Keratinocyte (primary cell): ENCODE measurements at regions not wholly inside any gene's neighbourhood (a gene's known extent, or its start where the extent isn't known, plus 50 kb on each side); places are given as distances from the start of the nearest gene placed in this dataset.

ENCODE experiments used
- DNase-seq: peaks from one replicate; pipeline ENCODE4 v3.0.0-alpha.2; 2011; ENCODE audit warnings: low read depth, missing footprints, low spot score
- FAIRE-seq: peaks from 2 replicates; lab custom pipeline; 2011; peaks lifted over from hg19 to GRCh38; lab: Jason Lieb, UNC
- H2AFZ ChIP-seq: 2 replicates; pipeline ENCODE4 v1.6.0; 2012; ENCODE audit warnings: low read length, control low read depth, inconsistent platforms; ENCODE audit not compliant: control insufficient read depth
- H3K27ac ChIP-seq: 2 replicates; pipeline ENCODE4 v1.5.1; 2011; ENCODE audit warnings: low read length; ENCODE audit not compliant: control insufficient read depth, insufficient read depth
- H3K27me3 ChIP-seq: 3 replicates; pipeline ENCODE4 v1.6.0; 2011; ENCODE audit warnings: low read length; ENCODE audit not compliant: control insufficient read depth, insufficient read depth; ENCODE audit errors: extremely low read depth
- H3K36me3 ChIP-seq, 2 experiments: 2 replicates in 1 of 2; 3 replicates in 1 of 2; pipeline ENCODE4 v1.5.1; 2011; ENCODE audit warnings: low read length in 2 of 2, mild to moderate bottlenecking in 1 of 2; ENCODE audit not compliant: control insufficient read depth in 2 of 2, insufficient read depth in 2 of 2; ENCODE audit errors: extremely low read depth in 1 of 2
- H3K4me1 ChIP-seq: 3 replicates; pipeline ENCODE4 v1.5.1; 2011; ENCODE audit warnings: low read length; ENCODE audit not compliant: control insufficient read depth, insufficient read depth; ENCODE audit errors: extremely low read depth
- H3K4me2 ChIP-seq: 3 replicates; pipeline ENCODE4 v1.6.0; 2011; ENCODE audit warnings: low read depth, low read length; ENCODE audit not compliant: control insufficient read depth, insufficient read depth; ENCODE audit errors: extremely low read depth
- H3K4me3 ChIP-seq, 3 experiments: fragments of 200-600 bp in 1 of 3; sonication (generic) in 1 of 3; 2 replicates in 2 of 3; 3 replicates in 1 of 3; pipeline ENCODE4 v1.5.1; 2011 to 2016; ENCODE audit warnings: low read length in 3 of 3, mild to moderate bottlenecking in 3 of 3, control low read depth in 2 of 3, inconsistent platforms in 1 of 3, low read depth in 1 of 3, mixed read lengths in 1 of 3, mixed run types in 1 of 3, moderate library complexity in 1 of 3; ENCODE audit not compliant: control insufficient read depth in 2 of 3, insufficient read depth in 2 of 3; ENCODE audit errors: extremely low read depth in 1 of 3
- H3K79me2 ChIP-seq: 2 replicates; pipeline ENCODE4 v1.6.0; 2012; ENCODE audit warnings: low read length; ENCODE audit not compliant: control insufficient read depth, insufficient read depth
- H3K9ac ChIP-seq: 3 replicates; pipeline ENCODE4 v1.6.0; 2011; ENCODE audit warnings: low read length; ENCODE audit not compliant: control insufficient read depth, insufficient read depth; ENCODE audit errors: extremely low read depth
- H3K9me1 ChIP-seq: 3 replicates; pipeline ENCODE4 v1.6.0; 2011; ENCODE audit warnings: low read length; ENCODE audit not compliant: control insufficient read depth, insufficient read depth; ENCODE audit errors: extremely low read depth
- H3K9me3 ChIP-seq: 2 replicates; pipeline ENCODE4 v1.5.1; 2012; ENCODE audit warnings: low read depth, low read length; ENCODE audit not compliant: control insufficient read depth
- H4K20me1 ChIP-seq: 3 replicates; pipeline ENCODE4 v1.6.0; 2011; ENCODE audit warnings: low read length; ENCODE audit not compliant: control insufficient read depth, insufficient read depth; ENCODE audit errors: extremely low read depth
- CTCF ChIP-seq, 3 experiments: IDR thresholded peaks in 1 of 3; conservative IDR thresholded peaks in 1 of 3; optimal IDR thresholded peaks in 1 of 3; 2 replicates in 2 of 3; 3 replicates in 1 of 3; pipeline versions ENCODE3 to v1.5.1; 2011; ENCODE audit warnings: low read length in 3 of 3, mild to moderate bottlenecking in 3 of 3, moderate library complexity in 2 of 3, control low read depth in 1 of 3, inconsistent platforms in 1 of 3; ENCODE audit not compliant: insufficient read depth in 2 of 3; ENCODE audit errors: extremely low read depth in 1 of 3
- EZH2 ChIP-seq: IDR thresholded peaks from one replicate; pipeline ENCODE4 v1.6.1; 2012; ENCODE audit warnings: inconsistent platforms, mild to moderate bottlenecking, low read length, moderate library complexity
- dilution Hi-C: fragments of 300-500 bp; cut with MboI; formaldehyde crosslinking; loops from one replicate; pipeline ENCODE4 v1.7.0; 2020; ENCODE audit warnings: low sequenced_read_pairs; ENCODE audit not compliant: extremely low pct_ligation_motif_present

DNA sequence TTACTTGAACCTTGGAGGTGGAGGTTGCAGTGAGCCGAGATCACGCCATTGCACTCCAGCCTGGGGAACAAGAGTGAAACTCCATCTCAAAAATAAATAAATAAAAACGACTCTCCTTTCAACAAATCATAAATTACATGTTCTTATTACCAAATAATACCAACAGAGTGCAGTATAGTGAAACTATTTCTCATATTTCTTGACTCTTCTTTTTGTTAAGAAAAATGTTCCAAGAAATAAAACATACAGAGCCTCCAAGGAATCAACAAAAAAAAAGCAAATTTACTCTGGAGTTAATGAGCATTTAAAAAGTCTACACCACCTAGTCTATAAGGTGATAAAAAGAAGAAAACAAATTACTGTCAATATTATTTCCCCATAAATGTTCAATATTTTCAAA lies 188.8 kb downstream of the KLF12 start:
- no peak overlapping the region for H2AFZ ChIP-seq
- H3K9me3 ChIP-seq, result no peaks in the 10 kb centered on the region
- H3K4me2 ChIP-seq, result no peak overlapping the region
- no peak overlapping the region for H3K9ac ChIP-seq
- TF ChIP-seq EZH2, result no peak
- no peak for TF ChIP-seq CTCF (optimal IDR thresholded peaks at IDR 0.05 in 1 of 3, IDR thresholded peaks at IDR 0.05 in 1 of 3, conservative IDR thresholded peaks at IDR 0.05 in 1 of 3; ENCODE audit: extremely low read depth in 1 of 3, insufficient read depth in 2 of 3, low read length in 3 of 3)
- H3K27ac ChIP-seq, result no peak overlapping the region
- dilution Hi-C loops, result no loop called here
- peaks cover 3% of the 10 kb centered on the region for H3K4me1 ChIP-seq
- DNase-seq, result no peak
- no peaks in the 10 kb centered on the region for H3K9me1 ChIP-seq
- no peak overlapping the region for H3K4me3 ChIP-seq
- FAIRE-seq, result no peak
- H3K79me2 ChIP-seq, result no peaks in the 10 kb centered on the region
- H3K27me3 ChIP-seq, result no peaks in the 10 kb centered on the region
- H4K20me1 ChIP-seq, result no peaks in the 10 kb centered on the region
- H3K36me3 ChIP-seq, result no peaks in the 10 kb centered on the region

DNA sequence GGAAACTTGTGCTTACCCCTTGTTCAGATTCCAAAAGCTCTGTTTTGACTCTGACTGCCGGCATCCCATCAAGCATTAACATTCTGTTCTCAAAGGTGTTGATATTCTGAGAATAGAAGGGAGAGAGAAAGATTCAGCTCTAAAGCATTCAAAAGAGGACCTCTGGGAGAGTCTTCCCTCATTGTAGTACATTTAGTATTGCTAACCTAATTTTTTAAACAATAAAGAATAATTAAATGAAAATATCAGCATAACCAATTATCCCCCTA lies 190.3 kb downstream of the KLF12 start:
- FAIRE-seq (no peak), DNase-seq (no peak)
- no peak overlapping the region for H2AFZ ChIP-seq
- H3K9me3 ChIP-seq, result no peaks in the 10 kb centered on the region
- no peak overlapping the region for H3K27ac ChIP-seq
- no peaks in the 10 kb centered on the region for H3K36me3 ChIP-seq
- H3K4me1 ChIP-seq, result peaks cover 5% of the 10 kb centered on the region
- dilution Hi-C loops, result no loop called here
- H3K27me3 ChIP-seq, result no peaks in the 10 kb centered on the region
- H3K9ac ChIP-seq, result no peak overlapping the region
- TF ChIP-seq EZH2 (no peak), CTCF (optimal IDR thresholded peaks at IDR 0.05 in 1 of 3, IDR thresholded peaks at IDR 0.05 in 1 of 3, conservative IDR thresholded peaks at IDR 0.05 in 1 of 3; ENCODE audit: extremely low read depth in 1 of 3, insufficient read depth in 2 of 3, low read length in 3 of 3) (no peak)
- H3K9me1 ChIP-seq, result no peaks in the 10 kb centered on the region
- no peaks in the 10 kb centered on the region for H3K79me2 ChIP-seq
- no peaks in the 10 kb centered on the region for H4K20me1 ChIP-seq
- H3K4me2 ChIP-seq, result no peak overlapping the region
- no peak overlapping the region for H3K4me3 ChIP-seq
